Smooth muscle cell (in vitro differentiated cells): ENCODE measurements at regions not wholly inside any gene's neighbourhood (a gene's known extent, or its start where the extent isn't known, plus 50 kb on each side); places are given as distances from the start of the nearest gene placed in this dataset.

Source experiments
- DNase-seq: peaks from one replicate; lab custom pipeline; 2025; ENCODE audit not compliant: unreplicated experiment; lab: John Stamatoyannopoulos, UW
- H2AFZ ChIP-seq: fragments of 200-600 bp; sonication (generic); 2 replicates; pipeline ENCODE4 v1.6.0; 2016; ENCODE audit warnings: antibody characterized with exemption, low read depth, mild to moderate bottlenecking
- H3F3A ChIP-seq: fragments of 200-600 bp; sonication (generic); 2 replicates; pipeline ENCODE4 v1.6.0; 2017; ENCODE audit warnings: antibody characterized with exemption, low read depth
- H3K27ac ChIP-seq: fragments of 200-600 bp; sonication (generic); 2 replicates; pipeline ENCODE4 v1.5.1; 2016; ENCODE audit warnings: low read depth, mild to moderate bottlenecking
- H3K27me3 ChIP-seq: fragments of 200-600 bp; sonication (generic); 2 replicates; pipeline ENCODE4 v1.6.1; 2016; ENCODE audit warnings: low read depth, mild to moderate bottlenecking
- H3K36me3 ChIP-seq: fragments of 200-600 bp; sonication (generic); 2 replicates; pipeline ENCODE4 v1.5.1; 2016; ENCODE audit warnings: low read depth
- H3K4me1 ChIP-seq: fragments of 200-600 bp; sonication (generic); 2 replicates; pipeline ENCODE4 v1.5.1; 2016; ENCODE audit warnings: low read depth
- H3K4me2 ChIP-seq: fragments of 200-600 bp; sonication (generic); 2 replicates; pipeline ENCODE4 v1.6.0; 2016; ENCODE audit warnings: mild to moderate bottlenecking
- H3K4me3 ChIP-seq: fragments of 200-600 bp; sonication (generic); 2 replicates; pipeline ENCODE4 v1.5.1; 2016; ENCODE audit warnings: mild to moderate bottlenecking
- H3K79me2 ChIP-seq: fragments of 200-600 bp; sonication (generic); 2 replicates; pipeline ENCODE4 v1.6.0; 2016; ENCODE audit warnings: low read depth, mild to moderate bottlenecking
- H3K9ac ChIP-seq: fragments of 200-600 bp; sonication (generic); 2 replicates; pipeline ENCODE4 v1.6.0; 2016; ENCODE audit warnings: low read depth
- H3K9me3 ChIP-seq: fragments of 200-600 bp; sonication (generic); replicated peaks from 2 replicates; pipeline ENCODE4 v1.5.1; 2016; ENCODE audit warnings: low read depth
- H4K20me1 ChIP-seq: fragments of 200-600 bp; sonication (generic); 2 replicates; pipeline ENCODE4 v1.6.0; 2016; ENCODE audit warnings: low read depth
- WGBS: methylation state at CpG from one replicate; pipeline ENCODE4 v1.1.7; 2016; ENCODE audit warnings: low lambda C conversion rate; 5-methylcytosine and 5-hydroxymethylcytosine counted together
- TF ChIP-seq, protein P1 (sequence below): fragments of 200-600 bp; sonication (generic); IDR thresholded peaks from 2 replicates; pipeline ENCODE4 v1.5.1; 2017; ENCODE audit warnings: borderline replicate concordance, mild to moderate bottlenecking, antibody characterized with exemption; ENCODE audit not compliant: insufficient read depth, poor library complexity, severe bottlenecking

DNA sequence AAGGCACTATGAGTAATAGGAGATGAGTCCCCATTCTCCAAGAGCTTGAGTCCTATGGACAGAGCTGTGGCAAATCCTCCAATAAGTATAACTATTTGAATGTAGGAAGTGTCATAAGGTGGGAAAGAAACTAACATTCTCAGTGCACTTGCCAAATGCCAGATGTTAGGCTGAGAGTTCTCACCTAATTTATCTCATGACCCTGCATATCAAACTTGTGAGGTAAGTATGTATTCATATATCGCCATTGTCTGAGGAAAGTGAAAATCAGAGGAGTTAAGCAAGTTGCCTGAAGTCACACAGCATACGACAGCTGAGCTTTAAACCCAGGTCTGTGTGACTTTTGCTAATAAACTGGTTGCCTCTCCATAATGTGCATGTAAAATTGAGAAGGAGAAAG is 169.5 kb downstream of the TTC32 start:
- 96% methylated on average over 2 of the region's 2 CpGs for WGBS
- Histone ChIP-seq H3K9me3 (no peaks in the 10 kb centered on the region), H4K20me1 (no peaks in the 10 kb centered on the region), H3K79me2 (no peaks in the 10 kb centered on the region), H3K9ac (no peak overlapping the region), H3K27ac (no peak overlapping the region), H3F3A (no peaks in the 10 kb centered on the region), H3K27me3 (peaks cover 2% of the 10 kb centered on the region), H3K4me3 (no peak overlapping the region), H2AFZ (no peak overlapping the region), H3K4me1 (peaks cover 4% of the 10 kb centered on the region), H3K36me3 (no peaks in the 10 kb centered on the region), H3K4me2 (no peak overlapping the region)
- TF ChIP-seq, protein P1, sequence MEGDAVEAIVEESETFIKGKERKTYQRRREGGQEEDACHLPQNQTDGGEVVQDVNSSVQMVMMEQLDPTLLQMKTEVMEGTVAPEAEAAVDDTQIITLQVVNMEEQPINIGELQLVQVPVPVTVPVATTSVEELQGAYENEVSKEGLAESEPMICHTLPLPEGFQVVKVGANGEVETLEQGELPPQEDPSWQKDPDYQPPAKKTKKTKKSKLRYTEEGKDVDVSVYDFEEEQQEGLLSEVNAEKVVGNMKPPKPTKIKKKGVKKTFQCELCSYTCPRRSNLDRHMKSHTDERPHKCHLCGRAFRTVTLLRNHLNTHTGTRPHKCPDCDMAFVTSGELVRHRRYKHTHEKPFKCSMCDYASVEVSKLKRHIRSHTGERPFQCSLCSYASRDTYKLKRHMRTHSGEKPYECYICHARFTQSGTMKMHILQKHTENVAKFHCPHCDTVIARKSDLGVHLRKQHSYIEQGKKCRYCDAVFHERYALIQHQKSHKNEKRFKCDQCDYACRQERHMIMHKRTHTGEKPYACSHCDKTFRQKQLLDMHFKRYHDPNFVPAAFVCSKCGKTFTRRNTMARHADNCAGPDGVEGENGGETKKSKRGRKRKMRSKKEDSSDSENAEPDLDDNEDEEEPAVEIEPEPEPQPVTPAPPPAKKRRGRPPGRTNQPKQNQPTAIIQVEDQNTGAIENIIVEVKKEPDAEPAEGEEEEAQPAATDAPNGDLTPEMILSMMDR: no peak
- no peak for DNase-seq

DNA sequence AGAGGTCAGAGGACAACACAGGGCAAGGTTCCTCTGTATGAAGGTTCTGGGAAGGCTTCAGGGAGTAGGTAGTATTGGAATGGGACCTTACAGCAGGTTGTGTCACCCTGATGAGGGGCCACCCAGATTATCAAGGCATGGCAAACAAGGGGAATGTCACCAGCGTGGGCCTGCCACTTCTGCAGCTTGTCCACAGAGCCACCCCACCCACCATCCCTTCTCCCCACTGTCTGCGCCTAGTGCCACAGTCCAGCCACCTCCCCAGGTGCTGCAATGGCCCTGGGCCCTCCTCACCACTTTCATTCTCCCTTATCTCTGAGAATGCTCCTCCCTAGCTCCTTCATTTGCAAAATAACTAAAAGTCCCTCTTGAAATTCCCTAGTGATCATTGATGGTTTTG is 170.3 kb downstream of the TTC32 start:
- TF ChIP-seq, protein P1: no peak
- H4K20me1 ChIP-seq: no peaks in the 10 kb centered on the region
- WGBS: 80% methylated on average over 2 of the region's 2 CpGs
- no peak overlapping the region for H3K4me3 ChIP-seq
- no peak overlapping the region for H3K9ac ChIP-seq
- H3K4me1 ChIP-seq: peaks cover 4% of the 10 kb centered on the region
- no peak for DNase-seq
- H3K9me3 ChIP-seq: no peaks in the 10 kb centered on the region
- peaks cover 3% of the 10 kb centered on the region for H3K27me3 ChIP-seq
- no peaks in the 10 kb centered on the region for H3F3A ChIP-seq
- no peaks in the 10 kb centered on the region for H3K79me2 ChIP-seq
- H2AFZ ChIP-seq: no peak overlapping the region
- H3K36me3 ChIP-seq: no peaks in the 10 kb centered on the region
- H3K4me2 ChIP-seq: no peak overlapping the region
- H3K27ac ChIP-seq: no peak overlapping the region

DNA sequence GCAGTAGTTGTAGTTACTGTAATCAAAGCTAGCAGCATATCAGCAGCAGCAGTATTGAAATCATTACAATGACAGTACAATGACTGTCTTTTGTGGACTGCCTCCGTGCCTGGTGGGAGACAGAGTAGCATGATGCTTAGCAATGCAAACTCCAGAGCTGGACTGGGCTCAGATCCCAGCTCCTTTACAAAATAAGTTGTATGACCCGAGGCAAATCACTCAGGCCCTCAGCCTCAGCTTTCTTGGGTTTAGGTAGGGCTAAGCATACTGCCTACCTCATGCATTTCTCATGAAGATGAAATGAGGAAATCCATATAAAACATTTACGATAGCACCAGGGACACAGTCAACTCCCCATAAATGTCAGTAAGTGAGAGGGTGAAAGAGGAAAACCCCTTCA is 170.7 kb downstream of the TTC32 start:
- Histone ChIP-seq H2AFZ (no peak overlapping the region), H3K4me2 (no peak overlapping the region), H3K79me2 (no peaks in the 10 kb centered on the region), H4K20me1 (no peaks in the 10 kb centered on the region), H3K27me3 (peaks cover 3% of the 10 kb centered on the region), H3K4me3 (no peak overlapping the region), H3K4me1 (peaks cover 4% of the 10 kb centered on the region), H3K9me3 (no peaks in the 10 kb centered on the region), H3F3A (no peaks in the 10 kb centered on the region), H3K9ac (no peak overlapping the region), H3K36me3 (no peaks in the 10 kb centered on the region), H3K27ac (no peak overlapping the region)
- TF ChIP-seq, protein P1: no peak
- 52% methylated on average over 3 of the region's 3 CpGs for WGBS
- no peak for DNase-seq

DNA sequence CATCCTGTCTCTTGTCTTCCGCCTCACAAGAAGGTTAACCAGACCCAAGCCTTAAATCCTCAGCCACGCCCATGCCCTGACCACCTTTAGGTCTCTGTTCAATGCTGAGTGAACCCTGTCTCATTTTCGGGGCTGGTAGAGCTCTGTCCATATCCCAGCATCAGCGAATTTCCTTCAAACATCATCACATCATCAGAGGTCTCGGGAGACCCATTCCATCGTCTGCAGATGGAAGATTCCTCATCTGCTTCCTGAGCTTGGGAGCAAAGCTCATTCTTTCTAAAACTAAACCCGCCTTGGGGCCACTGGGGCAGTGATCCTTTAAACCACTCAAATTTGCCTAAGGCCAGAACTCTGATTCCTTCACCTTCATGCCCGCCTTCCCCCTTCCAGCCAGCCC is 173.7 kb downstream of the TTC32 start:
- no peaks in the 10 kb centered on the region for H3K36me3 ChIP-seq
- no peak overlapping the region for H3K27ac ChIP-seq
- no peak overlapping the region for H3K9ac ChIP-seq
- H3K4me3 ChIP-seq: no peak overlapping the region
- TF ChIP-seq, protein P1: no peak
- H3K4me2 ChIP-seq: no peak overlapping the region
- no peak overlapping the region for H2AFZ ChIP-seq
- DNase-seq: no peak
- H3K79me2 ChIP-seq: no peaks in the 10 kb centered on the region
- peaks cover 3% of the 10 kb centered on the region for H3K27me3 ChIP-seq
- WGBS: 94% methylated on average over 8 of the region's 8 CpGs
- no peaks in the 10 kb centered on the region for H3F3A ChIP-seq
- no peaks in the 10 kb centered on the region for H3K9me3 ChIP-seq
- no peaks in the 10 kb centered on the region for H3K4me1 ChIP-seq
- H4K20me1 ChIP-seq: no peaks in the 10 kb centered on the region
